Skeletal muscle tissue (tissue), 3 donors: ENCODE measurements at regions not wholly inside any gene's neighbourhood (a gene's known extent, or its start where the extent isn't known, plus 50 kb on each side); places are given as distances from the start of the nearest gene placed in this dataset.

Experiments used
- H3K27ac ChIP-seq: one replicate; pipeline ENCODE4 v1.7.0; 2013; ENCODE audit warnings: mild to moderate bottlenecking, low read depth, low read length, inconsistent platforms
- H3K27me3 ChIP-seq, 3 donors: one replicate each; pipeline ENCODE4 v1.7.0; 2013; ENCODE audit warnings: low read length in 3 of 3; ENCODE audit not compliant: control insufficient read depth in 3 of 3, insufficient read depth in 3 of 3
- H3K36me3 ChIP-seq, 3 donors: one replicate each; pipeline ENCODE4 v1.7.0; 2013; ENCODE audit warnings: low read length in 3 of 3; ENCODE audit not compliant: control insufficient read depth in 3 of 3, insufficient read depth in 3 of 3
- H3K4me1 ChIP-seq, 3 donors: one replicate each; pipeline ENCODE4 v1.7.0; 2013; ENCODE audit warnings: low read length in 3 of 3, mild to moderate bottlenecking in 3 of 3; ENCODE audit not compliant: control insufficient read depth in 3 of 3, insufficient read depth in 3 of 3
- H3K4me3 ChIP-seq, 3 donors: one replicate each; pipeline ENCODE4 v1.7.0; 2013; ENCODE audit warnings: low read length in 3 of 3
- H3K9ac ChIP-seq, 3 donors: one replicate each; pipeline ENCODE4 v1.7.0; 2013; ENCODE audit warnings: low read length in 3 of 3, mild to moderate bottlenecking in 3 of 3, moderate library complexity in 2 of 3, low read depth in 1 of 3
- H3K9me3 ChIP-seq, 3 donors: one replicate each; pipeline ENCODE4 v1.7.0; 2013; ENCODE audit warnings: low read length in 3 of 3; ENCODE audit not compliant: control insufficient read depth in 3 of 3
- donor health status: Osteomylitis.

DNA sequence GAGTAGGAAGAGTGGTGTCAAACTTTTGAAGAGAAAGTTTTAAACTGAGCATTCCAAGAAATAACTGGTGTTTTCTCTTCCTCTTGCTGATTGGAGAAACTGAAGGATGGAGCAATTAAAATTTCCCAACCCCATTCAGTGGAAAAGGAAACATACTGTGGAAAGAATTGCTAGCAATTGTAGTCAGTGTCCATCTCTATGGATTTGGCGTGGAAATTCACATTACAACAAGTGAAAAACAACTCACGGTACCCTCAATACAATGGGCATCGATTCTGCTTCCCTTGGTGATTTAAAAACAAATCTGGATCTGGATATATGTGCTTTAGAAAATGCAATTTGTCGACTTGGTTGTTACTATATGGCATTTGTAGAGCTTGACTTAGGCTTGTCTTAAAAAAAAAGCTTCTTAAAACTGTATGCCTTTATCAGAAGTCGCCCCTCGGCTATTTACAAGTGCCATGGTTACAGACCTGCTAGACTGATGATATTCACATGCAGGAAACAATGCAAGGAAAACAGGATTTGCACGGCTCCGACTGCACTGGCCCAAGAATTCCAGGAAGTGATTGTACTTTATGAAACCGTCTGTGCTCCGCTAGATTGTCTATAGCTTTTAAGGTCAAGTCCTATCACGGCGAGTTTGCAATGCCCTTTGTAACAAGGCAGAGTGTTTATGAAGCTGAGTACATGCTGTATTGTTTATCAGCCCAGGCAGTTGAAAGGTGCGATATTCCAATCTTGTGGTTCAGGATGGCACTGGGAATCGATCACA is 131.7 kb upstream of the PHACTR1 start:
- H3K27me3 ChIP-seq: no peaks in the 10 kb centered on the region
- H3K9me3 ChIP-seq: no peaks in the 10 kb centered on the region
- H3K36me3 ChIP-seq: no peaks in the 10 kb centered on the region
- H3K4me1 ChIP-seq: no peaks in the 10 kb centered on the region
- no peak overlapping the region for H3K9ac ChIP-seq
- no peak overlapping the region for H3K4me3 ChIP-seq
- peak overlapping the region; percentile 28 for H3K27ac ChIP-seq

DNA sequence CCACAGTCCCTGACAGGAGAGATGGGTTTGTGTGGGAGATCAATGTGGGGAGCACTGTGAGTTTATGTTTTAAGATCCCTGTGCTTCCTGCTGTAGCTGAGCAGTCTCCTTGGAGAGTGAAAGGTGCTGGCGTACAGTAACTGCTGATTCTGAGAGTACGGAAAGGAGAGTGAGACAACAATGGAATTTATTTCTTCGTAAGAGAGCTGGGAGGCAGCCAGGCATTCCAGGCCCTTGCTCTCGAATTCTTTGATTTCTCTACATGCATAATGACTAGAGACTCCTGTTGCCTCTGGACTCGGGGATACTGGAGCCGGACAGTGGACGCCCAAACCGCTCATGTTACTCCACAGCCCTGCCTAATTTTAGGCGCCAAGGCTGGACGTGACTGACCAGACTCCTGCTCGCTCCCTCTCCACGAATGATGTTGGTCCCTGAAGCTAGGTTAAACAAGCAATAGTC is 131.0 kb upstream of the PHACTR1 start:
- Histone ChIP-seq H3K9me3 (no peaks in the 10 kb centered on the region), H3K4me1 (no peaks in the 10 kb centered on the region), H3K27me3 (no peaks in the 10 kb centered on the region), H3K4me3 (peak overlapping the region in 1 of 3 donors; percentile 35), H3K36me3 (no peaks in the 10 kb centered on the region), H3K9ac (peak overlapping the region in 1 of 3 donors; percentile 25), H3K27ac (peak overlapping the region; percentile 28)

DNA sequence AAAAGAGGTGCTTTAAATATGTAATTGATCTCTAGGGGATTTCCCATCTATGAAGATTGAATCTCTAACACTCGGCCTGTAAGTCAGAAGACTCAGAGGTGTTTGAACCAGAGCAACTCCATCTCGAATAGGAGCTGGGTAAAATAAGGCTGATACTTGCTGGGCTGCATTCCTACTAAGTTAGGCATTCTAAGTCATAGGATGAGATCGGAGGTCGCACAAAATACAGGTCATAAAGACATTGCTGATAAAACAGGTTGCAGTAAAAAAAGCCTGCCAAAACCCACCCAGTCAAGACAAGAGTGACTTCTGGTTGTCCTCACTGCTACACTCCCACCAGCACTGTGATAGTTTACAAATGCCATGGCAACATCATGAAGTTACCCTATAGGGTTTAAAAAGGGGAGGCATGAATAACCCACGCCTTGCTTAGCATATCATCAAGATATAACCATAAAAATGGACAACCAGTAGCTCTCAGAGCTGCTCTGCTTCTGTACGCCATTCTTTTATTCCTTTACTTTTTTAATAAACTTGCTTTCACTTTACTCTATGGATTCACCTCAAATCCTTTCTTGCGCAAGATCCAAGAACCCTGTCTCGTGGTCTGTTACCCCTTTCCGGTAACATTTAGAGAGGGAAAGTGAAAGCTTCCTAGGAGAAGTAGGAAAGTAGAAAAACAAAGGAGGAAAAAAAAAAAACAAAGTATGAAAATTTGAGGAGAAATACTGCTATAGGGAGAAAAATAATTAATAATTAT is 129.7 kb upstream of the PHACTR1 start:
- Histone ChIP-seq H3K27ac (no peak overlapping the region), H3K4me3 (no peak overlapping the region), H3K9ac (no peak overlapping the region), H3K36me3 (no peaks in the 10 kb centered on the region), H3K4me1 (no peaks in the 10 kb centered on the region), H3K9me3 (no peaks in the 10 kb centered on the region), H3K27me3 (no peaks in the 10 kb centered on the region)

GRCh38 chr6:12590901-12591300 is 125.7 kb upstream of the PHACTR1 start:
- Histone ChIP-seq H3K4me3 (no peak overlapping the region), H3K27ac (no peak overlapping the region), H3K9me3 (no peaks in the 10 kb centered on the region), H3K27me3 (no peaks in the 10 kb centered on the region), H3K9ac (no peak overlapping the region), H3K36me3 (no peaks in the 10 kb centered on the region), H3K4me1 (no peaks in the 10 kb centered on the region)

DNA sequence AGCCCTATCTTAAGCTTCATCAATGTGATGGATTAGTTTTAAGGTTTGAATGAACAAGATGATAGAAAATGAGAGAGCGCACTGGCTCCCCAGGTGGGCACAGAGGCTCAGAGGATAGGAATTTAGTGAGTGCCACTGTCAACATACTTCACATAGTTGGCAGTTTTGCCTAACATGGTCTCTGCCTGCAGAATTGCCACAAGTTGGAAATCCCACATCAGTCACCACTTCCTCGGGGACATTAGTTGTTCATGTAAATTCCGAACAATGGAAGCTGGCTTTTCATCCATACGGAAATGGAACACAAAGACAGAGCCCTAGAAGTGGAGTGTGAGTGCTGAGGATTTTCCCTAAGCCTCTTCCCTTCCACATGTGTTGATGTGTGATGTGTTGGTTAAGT is 123.9 kb upstream of the PHACTR1 start:
- Histone ChIP-seq H3K4me3 (no peak overlapping the region), H3K27ac (no peak overlapping the region), H3K9me3 (no peaks in the 10 kb centered on the region), H3K9ac (no peak overlapping the region), H3K36me3 (no peaks in the 10 kb centered on the region), H3K4me1 (no peaks in the 10 kb centered on the region), H3K27me3 (no peaks in the 10 kb centered on the region)

- Histone ChIP-seq H3K27me3 (no peaks in the 10 kb centered on the region), H3K9me3 (no peaks in the 10 kb centered on the region), H3K27ac (no peak overlapping the region), H3K4me1 (no peaks in the 10 kb centered on the region), H3K4me3 (no peak overlapping the region), H3K9ac (no peak overlapping the region), H3K36me3 (no peaks in the 10 kb centered on the region)
Measured at GRCh38 chr6:12593771-12594529, 122.6 kb upstream of the PHACTR1 start.

- H3K27me3 ChIP-seq: no peaks in the 10 kb centered on the region
- no peaks in the 10 kb centered on the region for H3K4me1 ChIP-seq
- H3K36me3 ChIP-seq: no peaks in the 10 kb centered on the region
- no peak overlapping the region for H3K9ac ChIP-seq
- H3K4me3 ChIP-seq: no peak overlapping the region
- H3K9me3 ChIP-seq: no peaks in the 10 kb centered on the region
- H3K27ac ChIP-seq: no peak overlapping the region
Measured at GRCh38 chr6:12594530-12594893, 122.1 kb upstream of the PHACTR1 start.

- H3K27me3 ChIP-seq: no peaks in the 10 kb centered on the region
- no peaks in the 10 kb centered on the region for H3K9me3 ChIP-seq
- no peak overlapping the region for H3K4me3 ChIP-seq
- no peak overlapping the region for H3K27ac ChIP-seq
- no peaks in the 10 kb centered on the region for H3K4me1 ChIP-seq
- H3K36me3 ChIP-seq: no peaks in the 10 kb centered on the region
- no peak overlapping the region for H3K9ac ChIP-seq
Measured at GRCh38 chr6:12595161-12595811, 121.3 kb upstream of the PHACTR1 start.

DNA sequence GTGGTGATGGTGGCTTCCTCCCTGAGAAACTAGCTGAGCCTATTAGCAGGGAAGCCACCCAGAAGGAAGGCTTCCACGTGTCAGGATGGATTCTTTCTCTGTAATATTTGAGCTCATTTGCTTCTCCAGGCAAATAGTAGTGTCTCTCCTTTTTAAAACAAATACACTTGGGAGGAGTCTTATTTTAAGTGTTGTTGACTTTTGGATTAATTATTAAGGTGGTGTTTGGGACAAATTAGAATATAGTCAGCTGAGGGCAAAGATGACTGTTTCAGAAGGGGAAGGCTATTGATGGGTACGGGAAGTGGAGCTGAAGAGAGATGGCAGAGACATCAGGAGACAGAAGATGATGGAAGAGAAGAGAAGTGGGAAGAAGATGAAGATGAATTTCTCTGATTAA is 119.8 kb upstream of the PHACTR1 start:
- no peak overlapping the region for H3K4me3 ChIP-seq
- no peak overlapping the region for H3K9ac ChIP-seq
- no peaks in the 10 kb centered on the region for H3K36me3 ChIP-seq
- H3K27me3 ChIP-seq: no peaks in the 10 kb centered on the region
- H3K4me1 ChIP-seq: no peaks in the 10 kb centered on the region
- no peak overlapping the region for H3K27ac ChIP-seq
- no peaks in the 10 kb centered on the region for H3K9me3 ChIP-seq
